ENCODE measurements at regions not wholly inside any gene's neighbourhood (a gene's known extent, or its start where the extent isn't known, plus 50 kb on each side); places are given as distances from the start of the nearest gene placed in this dataset.
"Not testable (repeated sequence)": the region's sequence is repeated elsewhere in the genome, so short reads cannot be mapped to it uniquely, and the experiment has no call there.

DNA sequence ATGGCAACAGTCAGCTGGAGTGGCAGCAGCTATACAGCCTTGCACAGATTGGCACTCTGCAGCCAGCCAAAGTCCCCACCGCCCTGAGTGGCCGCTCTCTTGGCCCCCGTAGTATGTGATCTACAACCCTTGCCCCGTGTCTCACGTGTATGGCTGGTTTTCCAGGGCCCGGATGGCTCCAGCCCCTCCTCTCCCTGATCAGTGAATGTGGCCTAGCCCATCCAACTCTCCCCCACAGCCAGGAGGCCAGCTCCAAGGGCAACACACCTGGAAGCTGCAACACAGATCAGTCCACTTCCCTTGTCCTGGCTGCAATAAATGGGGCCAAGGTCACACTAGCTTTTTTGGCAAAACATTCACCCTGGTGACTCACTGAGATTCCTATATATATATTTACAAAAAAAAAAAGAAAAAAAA is 932.4 kb downstream of the SPATA31A6 start:
- not testable (repeated sequence) for TF ChIP-seq POLR2A (IDR thresholded peaks at IDR 0.05)
- TF ChIP-seq, protein P1, sequence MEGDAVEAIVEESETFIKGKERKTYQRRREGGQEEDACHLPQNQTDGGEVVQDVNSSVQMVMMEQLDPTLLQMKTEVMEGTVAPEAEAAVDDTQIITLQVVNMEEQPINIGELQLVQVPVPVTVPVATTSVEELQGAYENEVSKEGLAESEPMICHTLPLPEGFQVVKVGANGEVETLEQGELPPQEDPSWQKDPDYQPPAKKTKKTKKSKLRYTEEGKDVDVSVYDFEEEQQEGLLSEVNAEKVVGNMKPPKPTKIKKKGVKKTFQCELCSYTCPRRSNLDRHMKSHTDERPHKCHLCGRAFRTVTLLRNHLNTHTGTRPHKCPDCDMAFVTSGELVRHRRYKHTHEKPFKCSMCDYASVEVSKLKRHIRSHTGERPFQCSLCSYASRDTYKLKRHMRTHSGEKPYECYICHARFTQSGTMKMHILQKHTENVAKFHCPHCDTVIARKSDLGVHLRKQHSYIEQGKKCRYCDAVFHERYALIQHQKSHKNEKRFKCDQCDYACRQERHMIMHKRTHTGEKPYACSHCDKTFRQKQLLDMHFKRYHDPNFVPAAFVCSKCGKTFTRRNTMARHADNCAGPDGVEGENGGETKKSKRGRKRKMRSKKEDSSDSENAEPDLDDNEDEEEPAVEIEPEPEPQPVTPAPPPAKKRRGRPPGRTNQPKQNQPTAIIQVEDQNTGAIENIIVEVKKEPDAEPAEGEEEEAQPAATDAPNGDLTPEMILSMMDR (IDR thresholded peaks at IDR 0.05): not testable (repeated sequence)
